ENCODE measurements at regions not wholly inside any gene's neighbourhood (a gene's known extent, or its start where the extent isn't known, plus 50 kb on each side); places are given as distances from the start of the nearest gene placed in this dataset.

GRCh38 chr1:164183854-164184635, 374.9 kb upstream of the PBX1 start:
- no peak for TF ChIP-seq POLR2A (IDR thresholded peaks at IDR 0.05)
- no peak for TF ChIP-seq CTCF (IDR thresholded peaks at IDR 0.05)

All from Peyer's patch (tissue), 4 donors.